Osteoblast (primary cell): ENCODE measurements at regions not wholly inside any gene's neighbourhood (a gene's known extent, or its start where the extent isn't known, plus 50 kb on each side); places are given as distances from the start of the nearest gene placed in this dataset.
"Not testable (repeated sequence)": the region's sequence is repeated elsewhere in the genome, so short reads cannot be mapped to it uniquely, and the experiment has no call there.

Source experiments
- DNase-seq: peaks from one replicate; pipeline ENCODE4 v3.0.0; 2011; ENCODE audit warnings: low spot score, mixed read lengths; ENCODE audit not compliant: insufficient read length; ENCODE audit errors: missing footprints
- H2AFZ ChIP-seq: 2 replicates; pipeline ENCODE4 v1.6.0; 2011; ENCODE audit warnings: mild to moderate bottlenecking, low read length
- H3K27ac ChIP-seq: 2 replicates; pipeline ENCODE4 v1.5.1; 2011; ENCODE audit warnings: mild to moderate bottlenecking, low read depth, low read length, moderate library complexity
- H3K27me3 ChIP-seq: 2 replicates; pipeline ENCODE4 v1.6.0; 2012; ENCODE audit warnings: mild to moderate bottlenecking, control low read depth, inconsistent platforms, low read length, moderate library complexity; ENCODE audit not compliant: insufficient read depth
- H3K36me3 ChIP-seq: 2 replicates; pipeline ENCODE4 v1.5.1; 2011; ENCODE audit warnings: mild to moderate bottlenecking, low read length, control low read depth, moderate library complexity; ENCODE audit not compliant: insufficient read depth
- H3K4me1 ChIP-seq: 2 replicates; pipeline ENCODE4 v1.5.1; 2011; ENCODE audit warnings: mild to moderate bottlenecking, low read length, control low read depth, moderate library complexity; ENCODE audit not compliant: insufficient read depth
- H3K4me2 ChIP-seq: 2 replicates; pipeline ENCODE4 v1.6.0; 2011; ENCODE audit warnings: mild to moderate bottlenecking, low read length; ENCODE audit not compliant: insufficient read depth
- H3K4me3 ChIP-seq: fragments of 200-600 bp; sonication (generic); 3 replicates; pipeline ENCODE4 v1.5.1; 2012; ENCODE audit warnings: mild to moderate bottlenecking, low read length, inconsistent platforms; ENCODE audit not compliant: insufficient read depth
- H3K79me2 ChIP-seq: 2 replicates; pipeline ENCODE4 v1.6.0; 2012; ENCODE audit warnings: mild to moderate bottlenecking, low read length, control low read depth, inconsistent platforms; ENCODE audit not compliant: insufficient read depth
- H3K9me3 ChIP-seq: 2 replicates; pipeline ENCODE4 v1.5.1; 2011; ENCODE audit warnings: low read depth, low read length, control low read depth
- H4K20me1 ChIP-seq: 2 replicates; pipeline ENCODE4 v1.6.0; 2012; ENCODE audit warnings: mild to moderate bottlenecking, low read length, control low read depth; ENCODE audit not compliant: insufficient read depth
- TF ChIP-seq, protein P1 (sequence below): IDR thresholded peaks from 2 replicates; pipeline ENCODE4 v1.5.1; 2011; ENCODE audit warnings: mild to moderate bottlenecking, low read depth, low read length, moderate library complexity; ENCODE audit errors: extremely low read depth

DNA sequence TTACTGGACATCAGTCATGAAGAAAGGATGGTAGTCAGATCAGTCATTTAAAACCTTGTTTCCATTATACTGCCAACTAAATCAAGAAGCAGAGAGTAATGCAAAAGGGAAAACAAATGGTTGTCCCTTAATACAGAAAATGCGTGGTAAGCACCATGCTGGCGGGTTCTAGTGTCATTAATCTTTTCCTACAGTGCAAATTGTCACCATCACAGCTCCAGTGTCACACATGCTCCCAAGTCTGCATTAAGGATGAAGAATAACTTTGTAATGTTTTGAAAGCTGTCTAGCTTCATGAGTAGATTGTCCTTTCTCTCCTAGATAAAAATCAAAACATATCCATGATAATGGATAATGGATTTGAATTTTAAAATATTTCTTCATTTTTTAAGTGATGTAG is 735.6 kb downstream of the EPHA7 start:
- TF ChIP-seq, protein P1, sequence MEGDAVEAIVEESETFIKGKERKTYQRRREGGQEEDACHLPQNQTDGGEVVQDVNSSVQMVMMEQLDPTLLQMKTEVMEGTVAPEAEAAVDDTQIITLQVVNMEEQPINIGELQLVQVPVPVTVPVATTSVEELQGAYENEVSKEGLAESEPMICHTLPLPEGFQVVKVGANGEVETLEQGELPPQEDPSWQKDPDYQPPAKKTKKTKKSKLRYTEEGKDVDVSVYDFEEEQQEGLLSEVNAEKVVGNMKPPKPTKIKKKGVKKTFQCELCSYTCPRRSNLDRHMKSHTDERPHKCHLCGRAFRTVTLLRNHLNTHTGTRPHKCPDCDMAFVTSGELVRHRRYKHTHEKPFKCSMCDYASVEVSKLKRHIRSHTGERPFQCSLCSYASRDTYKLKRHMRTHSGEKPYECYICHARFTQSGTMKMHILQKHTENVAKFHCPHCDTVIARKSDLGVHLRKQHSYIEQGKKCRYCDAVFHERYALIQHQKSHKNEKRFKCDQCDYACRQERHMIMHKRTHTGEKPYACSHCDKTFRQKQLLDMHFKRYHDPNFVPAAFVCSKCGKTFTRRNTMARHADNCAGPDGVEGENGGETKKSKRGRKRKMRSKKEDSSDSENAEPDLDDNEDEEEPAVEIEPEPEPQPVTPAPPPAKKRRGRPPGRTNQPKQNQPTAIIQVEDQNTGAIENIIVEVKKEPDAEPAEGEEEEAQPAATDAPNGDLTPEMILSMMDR = no peak
- H3K4me1 ChIP-seq = no peaks in the 10 kb centered on the region
- H3K4me2 ChIP-seq = no peak overlapping the region
- H3K4me3 ChIP-seq = no peak overlapping the region
- H3K36me3 ChIP-seq = no peaks in the 10 kb centered on the region
- no peaks in the 10 kb centered on the region for H3K79me2 ChIP-seq
- no peak for DNase-seq
- no peak overlapping the region for H3K27ac ChIP-seq
- H2AFZ ChIP-seq = no peak overlapping the region
- H4K20me1 ChIP-seq = no peaks in the 10 kb centered on the region
- H3K9me3 ChIP-seq = no peaks in the 10 kb centered on the region
- H3K27me3 ChIP-seq = no peaks in the 10 kb centered on the region

DNA sequence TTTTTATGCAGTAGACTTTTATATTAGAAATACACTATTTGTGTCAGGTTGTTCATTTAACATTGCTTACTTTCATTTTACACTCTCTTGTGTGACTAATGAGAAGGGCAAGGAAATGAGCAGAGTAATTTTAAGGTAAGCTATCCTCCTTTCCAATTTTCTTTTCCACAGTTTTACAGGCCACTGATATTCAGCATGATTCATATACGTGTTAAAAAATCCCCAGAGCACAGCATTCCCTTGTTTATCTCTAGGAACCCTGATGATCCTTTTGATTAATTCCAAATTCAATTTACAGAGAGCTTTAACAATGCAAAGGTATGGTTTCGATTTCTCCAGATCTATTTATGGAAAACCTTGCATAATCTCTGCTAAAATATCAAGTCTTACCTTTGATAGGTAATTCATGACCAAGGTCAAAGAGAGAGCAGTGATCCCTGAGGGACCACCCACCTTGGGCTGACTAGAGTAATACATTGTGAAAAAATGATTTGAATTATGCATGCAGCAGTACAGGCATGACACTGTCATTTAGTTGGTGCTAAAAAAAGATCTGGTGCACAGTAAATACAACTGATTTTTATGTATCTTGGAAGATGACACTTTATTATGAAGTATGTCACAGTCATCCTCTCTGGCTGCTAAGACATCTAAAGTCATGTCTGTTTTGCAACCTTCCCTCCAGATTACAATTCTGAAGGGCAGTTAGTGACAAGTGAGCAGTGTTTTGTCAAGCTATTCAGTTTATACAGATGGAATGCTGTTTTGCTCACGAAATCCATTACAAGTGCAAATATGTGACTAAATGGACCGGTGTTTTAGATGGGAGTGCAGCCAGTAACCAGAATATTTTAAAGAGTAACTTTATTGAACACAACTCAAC is 736.6 kb downstream of the EPHA7 start:
- no peak overlapping the region for H2AFZ ChIP-seq
- DNase-seq = no peak
- H3K4me2 ChIP-seq = no peak overlapping the region
- H3K9me3 ChIP-seq = no peaks in the 10 kb centered on the region
- H3K27ac ChIP-seq = no peak overlapping the region
- H3K79me2 ChIP-seq = no peaks in the 10 kb centered on the region
- no peak overlapping the region for H3K4me3 ChIP-seq
- no peaks in the 10 kb centered on the region for H4K20me1 ChIP-seq
- H3K4me1 ChIP-seq = no peaks in the 10 kb centered on the region
- TF ChIP-seq, protein P1 = no peak
- no peaks in the 10 kb centered on the region for H3K36me3 ChIP-seq
- no peaks in the 10 kb centered on the region for H3K27me3 ChIP-seq

DNA sequence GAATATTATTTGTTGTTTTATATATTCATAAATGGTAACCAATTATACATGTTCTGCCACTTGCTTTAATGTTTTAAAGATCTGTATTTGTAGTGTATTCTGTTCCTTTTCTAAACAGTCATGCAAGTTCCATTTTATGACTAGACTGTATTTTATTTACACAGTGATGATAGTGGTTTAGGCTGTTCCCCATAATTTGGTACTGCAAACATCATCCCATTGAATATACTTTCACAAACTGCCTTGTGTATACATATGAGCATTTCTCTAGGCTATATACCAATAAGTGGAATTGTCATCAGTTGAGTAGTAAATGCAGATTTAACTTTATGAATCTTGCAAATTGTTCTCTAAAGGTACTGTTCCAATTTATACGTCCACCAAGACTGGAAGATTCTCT is 738.0 kb downstream of the EPHA7 start:
- Histone ChIP-seq H3K36me3 (no peaks in the 10 kb centered on the region), H2AFZ (no peak overlapping the region), H3K27me3 (no peaks in the 10 kb centered on the region), H3K4me3 (no peak overlapping the region), H3K27ac (no peak overlapping the region), H3K4me2 (no peak overlapping the region), H3K4me1 (no peaks in the 10 kb centered on the region), H3K79me2 (no peaks in the 10 kb centered on the region), H4K20me1 (no peaks in the 10 kb centered on the region), H3K9me3 (no peaks in the 10 kb centered on the region)
- DNase-seq = no peak
- TF ChIP-seq, protein P1 = no peak

DNA sequence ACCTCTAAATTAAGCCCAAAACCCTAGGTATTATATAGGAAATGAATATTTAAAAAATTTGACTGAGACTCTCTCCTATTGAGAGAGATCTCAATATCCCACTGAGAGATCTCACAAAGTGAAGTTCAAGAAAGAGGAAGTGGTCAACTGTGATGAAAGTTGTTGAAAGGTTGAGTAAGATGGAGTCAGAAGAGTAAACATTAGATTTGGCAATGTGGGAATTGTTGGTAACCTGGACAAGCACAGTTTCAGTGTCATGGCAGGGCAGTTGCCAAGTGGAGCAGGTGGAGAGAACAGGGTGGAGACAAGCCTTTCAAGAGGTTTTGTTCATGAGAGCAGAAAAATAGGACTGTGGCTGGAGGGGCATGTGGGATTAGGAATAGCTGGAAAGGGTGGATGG is 747.9 kb downstream of the EPHA7 start:
- H3K27ac ChIP-seq, H3K79me2 ChIP-seq, H4K20me1 ChIP-seq, H3K27me3 ChIP-seq, H3K36me3 ChIP-seq, H3K4me3 ChIP-seq, DNase-seq, H3K4me2 ChIP-seq, H2AFZ ChIP-seq, H3K9me3 ChIP-seq, H3K4me1 ChIP-seq: not testable (repeated sequence)
